OCI-LY3 (cell line): ENCODE measurements at regions not wholly inside any gene's neighbourhood (a gene's known extent, or its start where the extent isn't known, plus 50 kb on each side); places are given as distances from the start of the nearest gene placed in this dataset.
A peak's percentile ranks its signal among the peaks of the same experiment; 100 is the strongest.

ENCODE experiments used
- H2AFZ ChIP-seq: fragments of 200-600, 300-600 bp; shearing (Covaris generic); 2 replicates; pipeline ENCODE4 v1.6.0; 2014; ENCODE audit warnings: antibody characterized with exemption, low read depth, low read length
- H3K27ac ChIP-seq: fragments of 200-600, 300-600 bp; sonication (generic); 2 replicates; pipeline ENCODE4 v1.5.1; 2014; ENCODE audit warnings: mild to moderate bottlenecking, low read length, moderate library complexity, mixed read lengths
- H3K27me3 ChIP-seq: fragments of 200-600, 300-600 bp; sonication (generic); 2 replicates; pipeline ENCODE4 v1.6.1; 2014; ENCODE audit warnings: low read depth, low read length, mixed read lengths
- H3K36me3 ChIP-seq: fragments of 200-600, 300-600 bp; sonication (generic); replicated peaks from 2 replicates; pipeline ENCODE3; 2014; ENCODE audit warnings: low read depth, low read length, mixed read lengths
- H3K4me1 ChIP-seq: fragments of 300-600, 200-600 bp; sonication (generic); 2 replicates; pipeline ENCODE4 v1.6.1; 2014; ENCODE audit warnings: low read length, mixed read lengths
- H3K4me2 ChIP-seq: fragments of 200-600, 300-600 bp; sonication (generic); 2 replicates; pipeline ENCODE4 v1.6.1; 2014; ENCODE audit warnings: low read length, mixed read lengths
- H3K4me3 ChIP-seq: fragments of 300-600, 200-600 bp; sonication (generic); 2 replicates; pipeline ENCODE4 v1.5.1; 2014; ENCODE audit warnings: antibody characterized with exemption, mild to moderate bottlenecking, low read length, moderate library complexity
- H3K79me2 ChIP-seq: fragments of 300-600, 200-600 bp; shearing (Covaris generic); 2 replicates; pipeline ENCODE4 v1.6.1; 2014; ENCODE audit warnings: mild to moderate bottlenecking, low read length, mixed read lengths
- H3K9ac ChIP-seq: fragments of 300-600, 200-600 bp; shearing (Covaris generic); 2 replicates; pipeline ENCODE4 v1.6.0; 2014; ENCODE audit warnings: mild to moderate bottlenecking, low read length, moderate library complexity
- H3K9me3 ChIP-seq: fragments of 200-600, 300-600 bp; shearing (Covaris generic); 2 replicates; pipeline ENCODE4 v1.6.1; 2014; ENCODE audit warnings: low read length, mixed read lengths; ENCODE audit not compliant: insufficient read depth
- H4K20me1 ChIP-seq: fragments of 200-600, 300-600 bp; sonication (generic); 2 replicates; pipeline ENCODE4 v1.6.1; 2016; ENCODE audit warnings: low read length, mixed read lengths; ENCODE audit not compliant: insufficient read depth
- CTCF ChIP-seq: fragments of 200-600, 300-600 bp; sonication (generic); IDR thresholded peaks from 2 replicates; pipeline ENCODE4 v1.5.1; 2014; ENCODE audit warnings: antibody characterized with exemption, low read length, low read depth
- EZH2phosphoT487 ChIP-seq: fragments of 200-600 bp; shearing (Covaris generic); IDR thresholded peaks from 2 replicates; pipeline ENCODE4 v1.6.1; 2018; ENCODE audit warnings: antibody characterized with exemption, mixed run types, low read depth

GRCh38 chr13:40070357-40070756 is 414.9 kb downstream of the COG6 start:
- Histone ChIP-seq H3K4me1 (peaks cover 10% of the 10 kb centered on the region), H3K79me2 (no peaks in the 10 kb centered on the region), H3K4me2 (no peak overlapping the region), H3K27ac (no peak overlapping the region), H2AFZ (no peak overlapping the region), H3K9ac (no peak overlapping the region), H3K27me3 (no peaks in the 10 kb centered on the region), H3K36me3 (no peaks in the 10 kb centered on the region), H3K9me3 (no peaks in the 10 kb centered on the region), H3K4me3 (no peak overlapping the region), H4K20me1 (no peaks in the 10 kb centered on the region)
- TF ChIP-seq CTCF = no peak
- TF ChIP-seq EZH2phosphoT487 = no peak

- Histone ChIP-seq H3K27me3 (no peaks in the 10 kb centered on the region), H3K4me2 (no peak overlapping the region), H3K79me2 (no peaks in the 10 kb centered on the region), H3K4me3 (no peak overlapping the region), H4K20me1 (no peaks in the 10 kb centered on the region), H3K9me3 (no peaks in the 10 kb centered on the region), H2AFZ (no peak overlapping the region), H3K27ac (no peak overlapping the region), H3K36me3 (no peaks in the 10 kb centered on the region), H3K4me1 (peaks cover 10% of the 10 kb centered on the region), H3K9ac (no peak overlapping the region)
- TF ChIP-seq EZH2phosphoT487 (no peak), CTCF (peak; percentile 8; the same call in 1 of the 2 replicates)
Observed at GRCh38 chr13:40072663-40073120, 417.2 kb downstream of the COG6 start.

- Histone ChIP-seq H3K4me1 (peaks cover 9% of the 10 kb centered on the region), H3K27me3 (no peaks in the 10 kb centered on the region), H3K27ac (no peak overlapping the region), H2AFZ (no peak overlapping the region), H3K4me3 (no peak overlapping the region), H3K4me2 (no peak overlapping the region), H3K9me3 (no peaks in the 10 kb centered on the region), H3K79me2 (no peaks in the 10 kb centered on the region), H3K9ac (no peak overlapping the region), H4K20me1 (no peaks in the 10 kb centered on the region), H3K36me3 (no peaks in the 10 kb centered on the region)
- TF ChIP-seq EZH2phosphoT487 (no peak), CTCF (no peak)
Observed at GRCh38 chr13:40074338-40074737, 418.9 kb downstream of the COG6 start.

GRCh38 chr13:40075281-40075680 is 419.8 kb downstream of the COG6 start:
- H3K9ac ChIP-seq = no peak overlapping the region
- TF ChIP-seq CTCF (no peak), EZH2phosphoT487 (no peak)
- no peaks in the 10 kb centered on the region for H4K20me1 ChIP-seq
- no peak overlapping the region for H3K4me3 ChIP-seq
- no peak overlapping the region for H3K27ac ChIP-seq
- no peaks in the 10 kb centered on the region for H3K36me3 ChIP-seq
- no peaks in the 10 kb centered on the region for H3K27me3 ChIP-seq
- no peaks in the 10 kb centered on the region for H3K4me1 ChIP-seq
- no peaks in the 10 kb centered on the region for H3K79me2 ChIP-seq
- H3K9me3 ChIP-seq = no peaks in the 10 kb centered on the region
- H2AFZ ChIP-seq = no peak overlapping the region
- no peak overlapping the region for H3K4me2 ChIP-seq
